ENCODE measurements at regions not wholly inside any gene's neighbourhood (a gene's known extent, or its start where the extent isn't known, plus 50 kb on each side); places are given as distances from the start of the nearest gene placed in this dataset.

- Mint-ChIP-seq H3K27me3 (ENCODE audit: unreplicated experiment) (no peaks in the 10 kb centered on the region), H3K4me3 (ENCODE audit: unreplicated experiment) (no peak overlapping the region), H3K4me1 (ENCODE audit: unreplicated experiment) (peaks cover 3% of the 10 kb centered on the region), H3K27ac (ENCODE audit: unreplicated experiment) (no peak overlapping the region), H3K9me3 (ENCODE audit: unreplicated experiment) (no peaks in the 10 kb centered on the region), H3K36me3 (ENCODE audit: low read depth, unreplicated experiment) (peaks cover 6% of the 10 kb centered on the region)
- no peak for TF ChIP-seq CTCF (IDR thresholded peaks at IDR 0.05; ENCODE audit: unreplicated experiment)
- no peak for DNase-seq (ENCODE audit: low spot score)
Measured at GRCh38 chr6:144835322-144835973, 550.3 kb downstream of the UTRN start.

- Mint-ChIP-seq H3K9me3 (ENCODE audit: unreplicated experiment) (no peaks in the 10 kb centered on the region), H3K27me3 (ENCODE audit: unreplicated experiment) (no peaks in the 10 kb centered on the region), H3K4me1 (ENCODE audit: unreplicated experiment) (no peaks in the 10 kb centered on the region), H3K4me3 (ENCODE audit: unreplicated experiment) (no peak overlapping the region), H3K36me3 (ENCODE audit: low read depth, unreplicated experiment) (peaks cover 3% of the 10 kb centered on the region), H3K27ac (ENCODE audit: unreplicated experiment) (no peak overlapping the region)
- TF ChIP-seq CTCF (IDR thresholded peaks at IDR 0.05; ENCODE audit: unreplicated experiment), result no peak
- DNase-seq (ENCODE audit: low spot score), result no peak
Measured at GRCh38 chr6:144840619-144841018, 555.5 kb downstream of the UTRN start.

GRCh38 chr6:144843701-144844100 is 558.6 kb downstream of the UTRN start:
- Mint-ChIP-seq H3K4me3 (ENCODE audit: unreplicated experiment) (no peak overlapping the region), H3K9me3 (ENCODE audit: unreplicated experiment) (no peaks in the 10 kb centered on the region), H3K27ac (ENCODE audit: unreplicated experiment) (no peak overlapping the region), H3K36me3 (ENCODE audit: low read depth, unreplicated experiment) (peaks cover 12% of the 10 kb centered on the region), H3K4me1 (ENCODE audit: unreplicated experiment) (no peaks in the 10 kb centered on the region), H3K27me3 (ENCODE audit: unreplicated experiment) (peaks cover 2% of the 10 kb centered on the region)
- DNase-seq (ENCODE audit: low spot score), result no peak
- no peak for TF ChIP-seq CTCF (IDR thresholded peaks at IDR 0.05; ENCODE audit: unreplicated experiment)

- peaks cover 12% of the 10 kb centered on the region for H3K36me3 Mint-ChIP-seq (ENCODE audit: low read depth, unreplicated experiment)
- DNase-seq (ENCODE audit: low spot score), result no peak
- H3K27ac Mint-ChIP-seq (ENCODE audit: unreplicated experiment), result no peak overlapping the region
- no peak overlapping the region for H3K4me3 Mint-ChIP-seq (ENCODE audit: unreplicated experiment)
- H3K27me3 Mint-ChIP-seq (ENCODE audit: unreplicated experiment), result peaks cover 2% of the 10 kb centered on the region
- TF ChIP-seq CTCF (IDR thresholded peaks at IDR 0.05; ENCODE audit: unreplicated experiment), result no peak
- no peaks in the 10 kb centered on the region for H3K9me3 Mint-ChIP-seq (ENCODE audit: unreplicated experiment)
- no peaks in the 10 kb centered on the region for H3K4me1 Mint-ChIP-seq (ENCODE audit: unreplicated experiment)
Measured at GRCh38 chr6:144844596-144844995, 559.5 kb downstream of the UTRN start.

- Mint-ChIP-seq H3K27ac (ENCODE audit: unreplicated experiment) (no peak overlapping the region), H3K4me3 (ENCODE audit: unreplicated experiment) (no peak overlapping the region), H3K36me3 (ENCODE audit: low read depth, unreplicated experiment) (peaks cover 12% of the 10 kb centered on the region), H3K27me3 (ENCODE audit: unreplicated experiment) (peaks cover 2% of the 10 kb centered on the region), H3K4me1 (ENCODE audit: unreplicated experiment) (no peaks in the 10 kb centered on the region), H3K9me3 (ENCODE audit: unreplicated experiment) (no peaks in the 10 kb centered on the region)
- no peak for DNase-seq (ENCODE audit: low spot score)
- no peak for TF ChIP-seq CTCF (IDR thresholded peaks at IDR 0.05; ENCODE audit: unreplicated experiment)
Measured at GRCh38 chr6:144845186-144845585, 560.1 kb downstream of the UTRN start.

Measured in endothelial cell (in vitro differentiated cells).